Vagina (tissue), 2 donors: ENCODE measurements at regions not wholly inside any gene's neighbourhood (a gene's known extent, or its start where the extent isn't known, plus 50 kb on each side); places are given as distances from the start of the nearest gene placed in this dataset.

Experiments used
- POLR2A ChIP-seq, 2 donors: fragments of 450-650 bp; IDR thresholded peaks; one replicate each; pipeline ENCODE4 v1.6.1; 2017; ENCODE audit warnings: antibody characterized with exemption in 2 of 2, mild to moderate bottlenecking in 2 of 2, moderate library complexity in 2 of 2
- POLR2AphosphoS5 ChIP-seq, 2 donors: sonication (generic); formaldehyde crosslinking; IDR thresholded peaks; one replicate each; pipeline ENCODE4 v1.9.0; 2017; ENCODE audit warnings: antibody characterized with exemption in 2 of 2, mild to moderate bottlenecking in 2 of 2, low read depth in 1 of 2; ENCODE audit not compliant: insufficient read depth in 1 of 2
- TF ChIP-seq, protein P1 (sequence below), 3 experiments: fragments of 450-650 bp in 2 of 3; fragments of 200-600 bp in 1 of 3; sonication (generic) in 1 of 3; IDR thresholded peaks; one replicate each; pipeline ENCODE4 v1.5.1; 2017 to 2019; ENCODE audit warnings: antibody characterized with exemption in 3 of 3, mild to moderate bottlenecking in 2 of 3, moderate library complexity in 2 of 3

DNA sequence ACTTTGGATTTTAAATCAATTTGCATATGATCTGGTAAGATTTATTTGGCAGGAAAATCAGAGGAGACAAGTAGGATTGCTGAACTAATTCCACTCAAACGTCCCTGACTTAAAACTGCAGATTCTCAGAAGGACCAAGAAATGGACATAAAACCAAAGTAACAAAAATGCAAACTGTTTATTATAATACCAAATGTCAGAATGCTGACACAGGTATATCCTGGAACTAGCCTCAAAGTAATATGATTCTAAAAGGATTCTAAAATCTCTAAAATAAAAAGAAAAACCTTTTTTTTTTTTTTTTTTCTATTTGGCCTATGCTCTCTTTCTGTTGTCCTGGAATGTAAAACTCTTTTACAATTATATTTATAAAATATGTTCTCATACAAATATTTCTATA is 74.4 kb upstream of the BTBD3 start:
- TF ChIP-seq, protein P1, sequence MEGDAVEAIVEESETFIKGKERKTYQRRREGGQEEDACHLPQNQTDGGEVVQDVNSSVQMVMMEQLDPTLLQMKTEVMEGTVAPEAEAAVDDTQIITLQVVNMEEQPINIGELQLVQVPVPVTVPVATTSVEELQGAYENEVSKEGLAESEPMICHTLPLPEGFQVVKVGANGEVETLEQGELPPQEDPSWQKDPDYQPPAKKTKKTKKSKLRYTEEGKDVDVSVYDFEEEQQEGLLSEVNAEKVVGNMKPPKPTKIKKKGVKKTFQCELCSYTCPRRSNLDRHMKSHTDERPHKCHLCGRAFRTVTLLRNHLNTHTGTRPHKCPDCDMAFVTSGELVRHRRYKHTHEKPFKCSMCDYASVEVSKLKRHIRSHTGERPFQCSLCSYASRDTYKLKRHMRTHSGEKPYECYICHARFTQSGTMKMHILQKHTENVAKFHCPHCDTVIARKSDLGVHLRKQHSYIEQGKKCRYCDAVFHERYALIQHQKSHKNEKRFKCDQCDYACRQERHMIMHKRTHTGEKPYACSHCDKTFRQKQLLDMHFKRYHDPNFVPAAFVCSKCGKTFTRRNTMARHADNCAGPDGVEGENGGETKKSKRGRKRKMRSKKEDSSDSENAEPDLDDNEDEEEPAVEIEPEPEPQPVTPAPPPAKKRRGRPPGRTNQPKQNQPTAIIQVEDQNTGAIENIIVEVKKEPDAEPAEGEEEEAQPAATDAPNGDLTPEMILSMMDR (IDR thresholded peaks at IDR 0.05) = no peak
- TF ChIP-seq POLR2A (IDR thresholded peaks at IDR 0.05) (no peak), POLR2AphosphoS5 (IDR thresholded peaks at IDR 0.05; ENCODE audit: insufficient read depth in 1 of 2, low read depth in 1 of 2) (no peak)
